OCI-LY1 (cell line): ENCODE measurements at regions not wholly inside any gene's neighbourhood (a gene's known extent, or its start where the extent isn't known, plus 50 kb on each side); places are given as distances from the start of the nearest gene placed in this dataset.

ENCODE experiments used
- H2AFZ ChIP-seq: fragments of 200-600 bp; sonication (generic), shearing (Covaris generic); 2 replicates; pipeline ENCODE4 v1.6.0; 2014; ENCODE audit warnings: antibody characterized with exemption, mild to moderate bottlenecking, low read length
- H3F3A ChIP-seq: fragments of 200-600 bp; sonication (generic), shearing (Covaris generic); 2 replicates; pipeline ENCODE4 v1.6.0; 2014; ENCODE audit warnings: mild to moderate bottlenecking, antibody characterized with exemption, low read length, moderate library complexity; ENCODE audit not compliant: insufficient read depth
- H3K27ac ChIP-seq: fragments of 200-600 bp; sonication (generic); 2 replicates; pipeline ENCODE4 v1.5.1; 2014; ENCODE audit warnings: low read length, mixed run types, mild to moderate bottlenecking, low read depth; ENCODE audit not compliant: poor library complexity, severe bottlenecking
- H3K27me3 ChIP-seq: fragments of 200-600 bp; sonication (generic); 2 replicates; pipeline ENCODE4 v1.6.0; 2014; ENCODE audit warnings: antibody characterized with exemption, mild to moderate bottlenecking, low read length, moderate library complexity; ENCODE audit not compliant: insufficient read depth
- H3K36me3 ChIP-seq: fragments of 200-600 bp; sonication (generic); 2 replicates; pipeline ENCODE4 v1.6.1; 2014; ENCODE audit warnings: mild to moderate bottlenecking, antibody characterized with exemption, low read length, moderate library complexity, mixed read lengths; ENCODE audit not compliant: insufficient read depth
- H3K4me1 ChIP-seq: fragments of 200-600 bp; sonication (generic); 2 replicates; pipeline ENCODE4 v1.5.1; 2014; ENCODE audit warnings: mild to moderate bottlenecking, low read length, moderate library complexity; ENCODE audit not compliant: insufficient read depth, severe bottlenecking
- H3K4me2 ChIP-seq: fragments of 200-600 bp; sonication (generic), shearing (Covaris generic); 2 replicates; pipeline ENCODE4 v1.6.1; 2014; ENCODE audit warnings: low read length
- H3K4me3 ChIP-seq: fragments of 200-600 bp; sonication (generic); 2 replicates; pipeline ENCODE4 v1.5.1; 2014; ENCODE audit warnings: low read length, low read depth, mild to moderate bottlenecking, mixed read lengths; ENCODE audit not compliant: poor library complexity, severe bottlenecking
- H3K79me2 ChIP-seq: fragments of 200-600 bp; shearing (Covaris generic); 2 replicates; pipeline ENCODE4 v1.6.1; 2016; ENCODE audit warnings: mixed run types, low read length, mixed read lengths; ENCODE audit not compliant: insufficient read depth
- H3K9ac ChIP-seq: fragments of 200-600 bp; sonication (generic), shearing (Covaris generic); 2 replicates; pipeline ENCODE4 v1.6.1; 2014; ENCODE audit warnings: mild to moderate bottlenecking, low read length, mixed read lengths
- H3K9me2 ChIP-seq: fragments of 200-600 bp; sonication (generic), shearing (Covaris generic); 2 replicates; pipeline ENCODE4 v1.6.1; 2014; ENCODE audit warnings: low read depth, mild to moderate bottlenecking, low read length, mixed read lengths
- H3K9me3 ChIP-seq: fragments of 200-600 bp; shearing (Covaris generic); 2 replicates; pipeline ENCODE4 v1.6.1; 2014; ENCODE audit warnings: low read length, mixed read lengths
- H4K20me1 ChIP-seq: fragments of 200-600 bp; sonication (generic), shearing (Covaris generic); 2 replicates; pipeline ENCODE4 v1.6.0; 2016; ENCODE audit warnings: mild to moderate bottlenecking, low read length; ENCODE audit not compliant: insufficient read depth
- EZH2 ChIP-seq: fragments of 200-600 bp; sonication (generic), shearing (Covaris generic); IDR thresholded peaks from 2 replicates; pipeline ENCODE4 v1.8.0; 2017; ENCODE audit warnings: borderline replicate concordance, mixed run types, mild to moderate bottlenecking, antibody characterized with exemption, low read length, moderate library complexity, mixed read lengths
- TF ChIP-seq, protein P1 (sequence below): fragments of 200-600 bp; sonication (generic), shearing (Covaris generic); IDR thresholded peaks from 2 replicates; pipeline ENCODE4 v1.5.1; 2017; ENCODE audit warnings: mild to moderate bottlenecking, antibody characterized with exemption, low read length, moderate library complexity, mixed read lengths

DNA sequence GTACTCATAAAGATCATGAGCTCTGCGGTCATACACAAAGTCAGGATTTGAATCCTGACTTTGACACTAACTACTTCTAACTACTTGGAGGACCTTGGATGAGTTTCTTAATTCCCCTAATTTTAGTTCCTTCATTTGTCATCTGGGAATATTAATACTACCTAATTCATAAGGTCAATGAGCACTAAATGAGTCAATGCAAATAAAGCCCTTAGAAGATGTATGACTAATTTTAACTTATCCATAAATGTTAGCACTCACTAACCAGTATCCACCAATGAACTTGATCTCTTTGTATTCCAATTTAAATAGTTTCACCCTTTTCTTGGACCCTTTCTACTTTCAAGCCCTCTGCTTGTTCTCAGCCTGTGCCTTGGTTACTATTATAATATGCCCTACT lies 1106.4 kb downstream of the CDH18 start:
- no peak for TF ChIP-seq EZH2
- TF ChIP-seq, protein P1, sequence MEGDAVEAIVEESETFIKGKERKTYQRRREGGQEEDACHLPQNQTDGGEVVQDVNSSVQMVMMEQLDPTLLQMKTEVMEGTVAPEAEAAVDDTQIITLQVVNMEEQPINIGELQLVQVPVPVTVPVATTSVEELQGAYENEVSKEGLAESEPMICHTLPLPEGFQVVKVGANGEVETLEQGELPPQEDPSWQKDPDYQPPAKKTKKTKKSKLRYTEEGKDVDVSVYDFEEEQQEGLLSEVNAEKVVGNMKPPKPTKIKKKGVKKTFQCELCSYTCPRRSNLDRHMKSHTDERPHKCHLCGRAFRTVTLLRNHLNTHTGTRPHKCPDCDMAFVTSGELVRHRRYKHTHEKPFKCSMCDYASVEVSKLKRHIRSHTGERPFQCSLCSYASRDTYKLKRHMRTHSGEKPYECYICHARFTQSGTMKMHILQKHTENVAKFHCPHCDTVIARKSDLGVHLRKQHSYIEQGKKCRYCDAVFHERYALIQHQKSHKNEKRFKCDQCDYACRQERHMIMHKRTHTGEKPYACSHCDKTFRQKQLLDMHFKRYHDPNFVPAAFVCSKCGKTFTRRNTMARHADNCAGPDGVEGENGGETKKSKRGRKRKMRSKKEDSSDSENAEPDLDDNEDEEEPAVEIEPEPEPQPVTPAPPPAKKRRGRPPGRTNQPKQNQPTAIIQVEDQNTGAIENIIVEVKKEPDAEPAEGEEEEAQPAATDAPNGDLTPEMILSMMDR, result no peak
- Histone ChIP-seq H2AFZ (no peak overlapping the region), H3K27me3 (no peaks in the 10 kb centered on the region), H3K36me3 (no peaks in the 10 kb centered on the region), H4K20me1 (no peaks in the 10 kb centered on the region), H3K9ac (no peak overlapping the region), H3K4me2 (no peak overlapping the region), H3F3A (no peaks in the 10 kb centered on the region), H3K27ac (no peak overlapping the region), H3K4me1 (no peaks in the 10 kb centered on the region), H3K9me2 (no peaks in the 10 kb centered on the region), H3K4me3 (no peak overlapping the region), H3K79me2 (no peaks in the 10 kb centered on the region), H3K9me3 (no peaks in the 10 kb centered on the region)

DNA sequence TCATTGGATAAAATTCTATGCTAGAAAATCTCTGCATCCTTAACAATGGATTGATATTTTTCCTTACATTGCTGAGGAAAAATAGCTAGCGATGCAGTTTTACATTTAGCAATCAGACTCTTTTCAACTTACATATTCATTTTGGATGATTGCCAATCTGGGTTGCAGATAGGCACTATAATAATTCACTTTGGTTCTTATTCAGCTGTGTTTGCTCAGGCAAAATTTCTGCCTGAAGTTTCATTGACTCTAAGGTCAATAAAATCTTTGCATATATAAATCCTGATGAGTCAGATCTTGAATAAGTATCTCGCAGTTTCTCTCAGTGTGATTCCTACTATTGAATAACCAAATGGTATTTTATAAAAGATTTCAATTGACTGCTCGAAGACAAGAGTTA lies 1105.8 kb downstream of the CDH18 start:
- no peaks in the 10 kb centered on the region for H3F3A ChIP-seq
- H3K9ac ChIP-seq, result no peak overlapping the region

DNA sequence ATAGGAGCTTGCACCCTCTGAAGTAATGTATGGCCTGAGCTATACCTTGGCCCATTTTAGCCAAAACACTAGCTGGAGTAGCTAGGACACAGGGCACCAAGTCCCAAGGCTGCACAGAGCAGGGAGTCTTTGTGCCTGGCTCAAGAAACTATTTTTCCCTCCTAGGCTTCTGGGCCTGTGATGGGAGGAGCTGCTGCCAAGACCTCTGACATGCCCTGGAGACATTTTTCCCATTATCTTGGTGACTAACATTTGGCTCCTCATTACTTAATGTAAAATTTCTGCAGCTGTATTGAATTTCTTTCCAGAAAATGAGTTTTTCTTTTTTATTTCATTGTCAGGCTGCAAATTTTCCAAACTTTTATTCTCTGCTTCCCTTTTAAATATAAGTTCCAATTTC lies 1099.2 kb downstream of the CDH18 start:
- TF ChIP-seq EZH2, result no peak
- TF ChIP-seq, protein P1, result no peak
- H3K4me2 ChIP-seq, result no peak overlapping the region
- no peak overlapping the region for H3K9ac ChIP-seq
- no peak overlapping the region for H2AFZ ChIP-seq
- no peaks in the 10 kb centered on the region for H3K4me1 ChIP-seq
- H3K27me3 ChIP-seq, result no peaks in the 10 kb centered on the region
- H3K9me2 ChIP-seq, result no peaks in the 10 kb centered on the region
- no peak overlapping the region for H3K27ac ChIP-seq
- H3K36me3 ChIP-seq, result no peaks in the 10 kb centered on the region
- no peaks in the 10 kb centered on the region for H3K9me3 ChIP-seq
- H3F3A ChIP-seq, result no peaks in the 10 kb centered on the region
- H3K4me3 ChIP-seq, result no peak overlapping the region
- H3K79me2 ChIP-seq, result no peaks in the 10 kb centered on the region
- no peaks in the 10 kb centered on the region for H4K20me1 ChIP-seq

More for the DNA sequence above, 1105.8 kb downstream of the CDH18 start:
- no peak overlapping the region for H3K27ac ChIP-seq
- no peak overlapping the region for H3K4me2 ChIP-seq
- H4K20me1 ChIP-seq, result no peaks in the 10 kb centered on the region
- no peaks in the 10 kb centered on the region for H3K27me3 ChIP-seq
- TF ChIP-seq, protein P1, result no peak
- no peak for TF ChIP-seq EZH2
- H3K9me2 ChIP-seq, result no peaks in the 10 kb centered on the region
- H3K79me2 ChIP-seq, result no peaks in the 10 kb centered on the region
- H3K9me3 ChIP-seq, result no peaks in the 10 kb centered on the region
- H3K4me1 ChIP-seq, result no peaks in the 10 kb centered on the region
- H3K36me3 ChIP-seq, result no peaks in the 10 kb centered on the region
- H2AFZ ChIP-seq, result no peak overlapping the region
- no peak overlapping the region for H3K4me3 ChIP-seq
